GM18520 (cell line): ENCODE measurements at regions not wholly inside any gene's neighbourhood (a gene's known extent, or its start where the extent isn't known, plus 50 kb on each side); places are given as distances from the start of the nearest gene placed in this dataset.
"Not testable (repeated sequence)": the region's sequence is repeated elsewhere in the genome, so short reads cannot be mapped to it uniquely, and the experiment has no call there.

ENCODE experiments used
- ATAC-seq: cut with Tn5 transposase; IDR thresholded peaks from one replicate; pipeline ENCODE4 v1.9.1; 2021; ENCODE audit not compliant: unreplicated experiment

DNA sequence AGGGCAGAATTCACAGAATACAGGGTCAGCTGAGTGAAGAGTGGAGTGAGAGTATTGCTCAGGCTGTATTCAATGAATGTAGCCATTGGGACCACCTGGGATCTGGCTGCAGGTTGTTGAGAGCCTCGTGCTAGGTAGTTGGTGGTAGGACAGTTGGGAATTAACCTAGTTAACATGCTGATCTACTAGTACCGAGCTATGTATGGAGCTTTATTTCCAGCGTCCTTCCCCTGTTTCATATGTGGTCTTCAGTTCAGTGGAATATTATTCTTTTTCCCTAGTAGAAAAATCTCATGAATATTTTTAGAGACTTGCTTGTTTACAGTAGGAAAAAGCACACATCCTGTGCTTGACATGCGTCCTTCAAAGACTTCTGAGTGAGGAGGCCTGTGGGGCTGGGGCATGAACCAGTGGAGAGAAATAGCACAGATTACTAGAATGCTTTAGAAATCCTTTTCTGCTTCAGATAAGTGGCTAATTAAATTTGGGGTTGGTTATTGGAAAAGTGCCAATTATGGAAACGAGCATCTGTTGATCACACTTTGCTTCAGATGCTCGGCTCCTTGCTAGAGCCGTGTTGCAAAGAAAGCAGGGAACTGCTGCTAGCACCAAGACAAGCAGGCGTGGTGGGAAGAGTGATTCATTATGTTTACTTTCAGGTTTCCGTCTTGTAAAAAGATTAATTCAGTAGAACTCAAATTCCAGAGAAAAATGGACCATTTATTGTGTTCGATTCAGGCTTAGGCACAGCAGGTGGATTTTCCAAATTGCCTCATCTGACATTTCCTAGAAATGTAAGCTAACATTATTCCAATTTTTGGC, 53.6 kb downstream of the ARF6 start:
- no peak for ATAC-seq

DNA sequence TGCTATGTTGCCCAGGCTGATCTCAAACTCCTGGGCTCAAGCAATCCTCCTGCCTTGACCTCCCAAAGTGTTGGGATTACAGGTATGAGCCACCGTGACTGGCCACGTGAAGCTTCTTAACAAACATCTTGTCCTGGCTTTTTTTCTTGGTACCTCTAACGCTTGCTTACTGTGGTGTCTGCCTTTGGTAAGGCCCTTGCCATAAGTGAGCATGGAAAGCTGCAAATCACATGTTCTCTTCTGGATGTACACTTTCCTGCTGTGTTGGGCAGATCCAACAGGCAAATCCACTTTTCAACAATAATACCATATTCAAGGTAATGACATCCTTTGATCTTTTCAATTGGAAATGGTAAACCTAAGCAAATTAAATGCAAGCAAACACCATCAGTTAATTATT, 54.6 kb downstream of the ARF6 start:
- ATAC-seq = no peak

DNA sequence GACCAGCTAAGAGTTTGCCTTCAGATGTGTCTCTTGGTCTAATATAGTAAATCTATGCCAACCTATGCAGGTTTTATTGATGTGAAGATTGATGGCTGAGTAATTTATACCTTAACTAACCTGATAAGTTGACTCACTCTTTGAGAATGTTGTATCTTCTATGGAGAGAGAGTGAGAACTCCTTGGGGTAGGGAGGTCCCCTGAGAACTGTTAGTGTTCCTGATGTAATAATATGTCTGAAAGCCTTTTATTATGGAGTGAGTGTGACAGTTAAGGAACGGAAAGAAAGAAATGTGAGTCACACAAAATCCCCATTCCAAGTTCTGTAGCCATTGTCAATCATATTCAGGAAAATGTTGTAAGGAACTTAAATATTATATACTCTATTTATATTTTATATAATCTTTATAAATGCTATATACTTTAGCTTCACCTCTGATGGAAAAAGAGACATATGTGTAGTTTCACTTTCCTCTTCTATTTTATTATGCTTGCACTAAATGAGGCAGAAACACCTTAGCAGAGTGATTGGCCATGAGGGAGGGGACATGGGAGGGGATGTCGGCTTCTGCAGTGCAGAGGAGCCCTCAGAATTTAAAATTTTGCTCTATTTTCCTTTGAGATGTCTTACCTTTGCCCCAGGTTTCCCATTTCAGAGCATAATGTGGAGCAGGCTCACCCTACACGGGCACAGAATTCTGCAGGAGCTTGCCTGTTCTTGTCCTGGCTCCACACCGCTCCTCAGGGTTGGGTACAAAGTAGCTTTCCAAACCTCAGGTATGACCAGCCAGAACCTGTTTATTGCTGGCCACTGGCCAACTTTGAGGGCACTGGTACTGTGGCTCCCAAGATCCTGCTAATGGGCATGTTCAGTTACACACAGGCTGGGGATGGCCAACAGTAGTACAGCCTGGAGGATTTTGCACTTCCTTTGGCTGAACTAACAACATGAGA, 57.7 kb downstream of the ARF6 start:
- no peak for ATAC-seq

DNA sequence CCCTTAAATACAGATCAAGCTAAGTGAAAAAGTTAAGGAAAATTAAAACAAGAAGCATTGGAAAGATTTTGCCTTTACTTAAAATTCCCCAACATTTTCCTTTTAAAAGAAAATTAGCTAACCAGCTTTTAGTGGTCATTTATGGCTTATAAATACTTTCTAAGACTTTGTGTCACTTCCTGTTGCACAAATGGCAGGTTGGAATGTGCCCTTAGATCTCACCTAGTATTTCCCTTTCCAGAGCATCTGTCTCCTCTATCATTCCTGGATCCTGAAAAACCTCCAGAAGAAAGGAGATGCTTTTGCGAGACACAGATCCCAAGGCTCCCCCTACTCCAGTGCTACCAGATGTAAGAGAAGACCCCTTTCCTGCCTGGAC, 58.3 kb downstream of the ARF6 start:
- no peak for ATAC-seq

DNA sequence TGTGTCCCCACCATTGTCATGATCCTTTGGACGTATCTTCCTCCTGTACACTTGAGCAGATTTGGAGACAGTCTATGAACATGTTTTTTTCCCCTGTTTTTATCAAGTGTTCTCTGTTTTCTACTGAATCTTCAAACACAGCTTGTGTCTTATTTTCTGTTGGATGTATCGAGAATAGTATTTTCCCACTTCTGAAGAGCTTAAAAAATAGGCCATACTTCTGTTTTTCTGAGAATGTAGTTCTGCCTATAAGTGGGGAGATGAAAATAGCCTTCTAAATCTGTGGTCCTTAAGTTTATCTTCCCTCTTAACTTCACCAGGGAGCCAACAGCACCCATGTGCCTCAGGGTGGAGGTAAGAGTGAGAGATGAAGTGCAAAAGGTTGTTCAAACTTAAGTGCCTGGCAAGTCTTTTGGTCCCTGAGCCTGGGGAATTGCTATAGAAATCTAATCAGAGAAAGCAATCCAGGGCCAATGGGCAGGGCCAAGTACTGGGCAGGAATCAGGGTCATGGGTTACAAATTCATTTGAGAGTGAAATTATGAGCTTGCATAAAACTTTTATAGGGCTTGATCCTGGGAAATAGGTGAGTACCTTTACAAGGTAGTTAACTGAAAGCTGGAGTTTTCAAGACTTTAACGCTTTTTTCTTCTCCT, 58.9 kb downstream of the ARF6 start:
- no peak for ATAC-seq

DNA sequence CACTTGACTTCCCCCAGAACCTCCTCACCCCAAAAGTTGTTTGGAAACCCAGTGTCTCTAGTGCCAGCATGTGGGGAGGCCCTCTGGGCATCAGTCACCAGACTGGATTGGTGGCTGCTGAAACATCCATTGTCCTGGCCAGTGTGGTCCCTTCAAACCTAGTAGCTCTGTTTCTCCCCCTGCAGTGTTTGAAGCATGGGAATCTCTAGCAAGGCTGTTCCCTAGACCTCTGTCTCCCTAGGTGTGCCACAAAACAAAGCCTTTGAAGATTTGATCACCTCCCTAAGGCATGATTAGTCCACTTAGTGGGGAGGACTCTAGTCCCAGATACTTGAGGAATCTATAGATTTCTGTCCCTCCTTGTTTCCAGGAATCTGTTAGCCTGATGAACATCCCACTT, 60.3 kb downstream of the ARF6 start:
- no peak for ATAC-seq

DNA sequence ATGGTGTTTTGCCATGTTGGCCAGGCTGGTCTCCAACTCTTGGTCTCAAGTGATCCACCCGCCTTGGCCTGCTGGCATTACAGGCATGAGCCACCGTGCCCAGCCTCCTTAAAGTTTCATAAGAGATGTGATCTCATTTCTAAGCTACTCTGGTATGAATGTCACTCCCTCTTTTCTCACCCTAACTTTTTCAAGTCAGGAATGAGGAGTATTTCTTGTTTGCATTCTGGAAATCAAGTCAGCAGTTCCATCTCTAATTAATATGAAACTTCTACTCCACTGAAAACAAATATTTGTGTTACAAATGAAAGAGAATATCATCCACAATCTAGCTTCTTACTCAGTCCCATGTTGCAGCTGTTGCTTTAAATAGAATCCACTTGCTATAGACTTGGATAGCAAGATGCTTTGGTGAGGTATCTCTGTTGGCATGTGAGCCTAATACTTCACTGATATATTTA, 61.3 kb downstream of the ARF6 start:
- ATAC-seq = no peak

DNA sequence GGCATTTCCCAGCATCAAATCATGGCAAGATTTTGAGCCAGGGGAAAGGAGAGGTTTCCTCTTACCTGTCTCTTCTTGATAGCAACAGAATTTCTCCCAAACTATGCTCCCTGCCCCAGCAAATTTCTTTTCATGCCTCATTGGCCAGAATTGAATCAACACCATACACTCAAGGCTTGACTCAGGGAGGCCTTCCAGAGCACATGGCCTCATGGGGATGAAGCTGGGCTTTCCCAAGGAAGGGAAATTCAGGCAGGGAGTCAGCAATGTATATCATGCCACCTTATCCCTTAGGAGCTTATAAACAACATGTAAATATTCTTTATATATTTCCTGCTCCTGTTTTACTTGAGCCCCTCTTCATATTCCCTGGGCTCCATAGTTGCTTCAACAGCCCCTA, 62.1 kb downstream of the ARF6 start:
- no peak for ATAC-seq

DNA sequence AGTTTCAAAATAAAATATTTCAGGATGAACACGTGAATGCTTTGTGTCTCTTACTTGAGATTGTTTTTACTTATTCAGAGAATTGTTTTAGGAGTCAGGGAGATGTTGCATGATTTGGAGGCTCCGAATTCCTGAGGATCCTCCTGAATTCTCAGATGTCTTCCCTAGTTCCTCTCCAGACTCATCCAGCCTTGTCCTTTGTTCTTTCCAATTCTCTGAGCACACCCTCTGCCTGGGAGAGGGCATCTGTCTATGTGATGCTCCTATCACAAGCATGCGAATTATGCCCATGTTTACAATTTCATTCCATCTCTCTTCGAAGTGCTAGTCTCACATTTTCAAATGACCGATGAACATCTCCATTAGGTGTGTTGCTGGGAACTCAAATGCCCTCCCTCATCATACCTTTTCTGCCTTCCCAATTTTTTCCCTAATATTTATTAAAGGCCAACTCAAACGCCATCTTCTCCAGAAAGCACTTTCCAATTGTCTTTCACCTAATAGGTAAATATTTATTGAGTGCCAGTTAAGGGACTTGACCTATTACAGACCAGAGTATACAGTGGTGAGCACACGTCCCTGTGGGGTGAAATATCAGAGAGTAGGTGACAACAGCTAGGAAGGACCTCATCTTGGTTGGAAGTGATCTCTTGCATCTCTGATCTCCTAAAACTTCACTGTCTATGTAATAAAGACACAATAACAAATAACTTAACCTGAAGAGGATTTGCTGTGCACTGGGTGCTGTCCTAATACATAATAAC, 64.4 kb downstream of the ARF6 start:
- no peak for ATAC-seq

DNA sequence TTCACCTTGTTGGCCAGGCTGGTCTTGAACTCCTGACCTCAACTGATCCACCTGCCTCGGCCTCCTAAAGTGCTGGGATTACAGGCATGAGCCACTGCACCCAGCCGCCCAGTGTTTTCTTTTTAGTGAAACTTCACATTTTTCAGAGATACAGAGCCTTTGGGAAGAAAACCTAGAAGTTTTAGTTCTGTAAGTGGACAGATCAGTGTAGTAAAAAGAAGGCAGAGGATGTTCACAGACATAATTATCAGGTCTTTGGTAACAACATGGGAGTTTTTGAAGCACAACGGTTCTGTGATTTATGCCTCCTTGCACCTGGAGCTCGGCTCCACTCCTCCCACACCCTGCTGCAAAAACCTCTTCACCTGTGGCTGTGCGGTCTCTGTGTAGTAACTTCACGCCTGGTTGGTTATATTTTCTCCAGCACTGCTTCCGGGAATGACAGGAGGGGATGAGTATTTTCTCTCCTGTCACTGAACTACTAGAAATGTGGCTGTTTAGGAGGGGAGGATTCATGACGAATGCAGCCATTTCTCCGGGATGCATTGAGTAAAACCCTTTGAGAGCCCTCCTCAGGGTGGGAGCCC, 67.0 kb downstream of the ARF6 start:
- ATAC-seq = no peak

DNA sequence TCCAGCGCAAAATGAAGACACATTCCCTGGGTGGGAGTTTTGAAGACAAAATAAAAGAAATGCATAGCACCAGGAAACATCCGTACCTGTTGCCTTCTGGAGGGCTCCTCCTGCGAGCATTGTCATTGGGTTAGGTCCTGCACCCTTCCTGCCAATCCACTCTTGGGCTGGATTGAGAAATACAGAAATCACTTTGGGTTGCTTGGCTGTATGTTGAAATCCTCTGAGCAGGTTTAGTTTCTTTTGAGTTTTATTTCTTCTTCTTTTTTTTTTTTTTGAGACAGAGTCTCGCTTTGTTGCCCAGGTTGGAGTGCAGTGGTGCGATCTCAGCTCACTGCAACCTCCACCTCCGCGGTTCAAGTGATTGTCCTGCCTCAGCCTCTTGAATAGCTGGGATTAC, 67.6 kb downstream of the ARF6 start:
- ATAC-seq = no peak

DNA sequence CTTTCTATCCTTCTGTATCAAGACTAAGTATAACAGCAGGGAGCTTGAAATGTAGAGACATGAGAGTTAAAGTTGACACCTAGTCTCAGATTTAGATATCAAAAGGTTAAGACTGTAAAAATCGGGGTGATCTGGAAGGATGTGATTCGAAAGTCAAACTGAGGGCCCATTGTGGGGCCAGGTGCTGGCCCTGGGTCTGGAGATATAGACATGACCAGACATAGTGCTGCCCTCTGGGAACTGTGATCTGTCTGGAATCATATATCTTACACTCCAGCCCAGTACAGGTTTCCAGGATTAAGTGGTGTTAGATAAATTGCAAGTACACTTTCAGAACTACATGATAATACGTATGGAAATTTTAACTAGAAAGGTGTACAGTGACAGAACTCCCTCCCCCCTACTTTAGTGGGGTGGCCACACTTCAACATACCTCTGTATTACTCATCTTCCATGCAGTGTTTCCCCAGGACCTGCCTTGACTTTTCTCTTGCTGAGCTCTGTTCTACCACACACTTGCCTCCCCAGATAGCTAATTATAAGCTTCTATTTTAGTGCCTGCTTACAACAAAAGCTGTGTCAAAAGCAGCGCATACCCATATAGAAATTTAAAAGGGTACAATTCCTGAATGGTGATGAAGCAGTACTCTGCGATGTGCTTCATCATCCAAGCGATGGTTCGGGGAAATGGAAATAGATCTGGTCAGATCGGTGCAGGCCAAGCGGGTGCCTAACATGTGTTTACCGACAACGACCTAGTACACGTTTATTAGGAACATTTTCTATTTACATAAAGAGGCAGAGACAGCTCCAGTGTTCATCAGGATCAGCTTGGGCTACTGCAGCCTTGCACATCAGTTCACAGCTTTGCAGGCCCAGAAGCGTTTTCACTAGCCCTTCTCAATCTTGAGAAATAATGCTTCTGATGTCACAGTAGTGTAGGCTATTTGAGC, 68.7 kb downstream of the ARF6 start:
- ATAC-seq = peak; percentile 41

DNA sequence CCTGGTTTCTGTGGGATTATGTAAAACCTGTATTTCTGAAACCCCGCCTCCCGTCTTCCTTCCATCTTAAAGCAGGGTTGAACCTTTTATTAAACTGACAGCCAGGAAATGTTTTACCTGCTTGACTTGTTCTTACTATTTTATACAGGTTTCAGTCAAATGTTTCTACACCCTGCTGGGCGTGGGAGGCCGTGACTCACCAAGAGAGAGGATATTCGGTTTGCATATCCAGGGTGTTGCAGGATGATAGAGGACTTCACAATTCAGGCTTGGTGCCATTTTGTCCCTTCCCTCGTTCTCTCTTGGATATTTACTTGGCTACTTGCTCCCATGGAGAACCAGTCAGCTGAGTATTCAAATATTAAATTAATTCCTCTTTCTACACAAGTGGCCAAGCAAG, 69.7 kb downstream of the ARF6 start:
- ATAC-seq = peak; percentile 32

DNA sequence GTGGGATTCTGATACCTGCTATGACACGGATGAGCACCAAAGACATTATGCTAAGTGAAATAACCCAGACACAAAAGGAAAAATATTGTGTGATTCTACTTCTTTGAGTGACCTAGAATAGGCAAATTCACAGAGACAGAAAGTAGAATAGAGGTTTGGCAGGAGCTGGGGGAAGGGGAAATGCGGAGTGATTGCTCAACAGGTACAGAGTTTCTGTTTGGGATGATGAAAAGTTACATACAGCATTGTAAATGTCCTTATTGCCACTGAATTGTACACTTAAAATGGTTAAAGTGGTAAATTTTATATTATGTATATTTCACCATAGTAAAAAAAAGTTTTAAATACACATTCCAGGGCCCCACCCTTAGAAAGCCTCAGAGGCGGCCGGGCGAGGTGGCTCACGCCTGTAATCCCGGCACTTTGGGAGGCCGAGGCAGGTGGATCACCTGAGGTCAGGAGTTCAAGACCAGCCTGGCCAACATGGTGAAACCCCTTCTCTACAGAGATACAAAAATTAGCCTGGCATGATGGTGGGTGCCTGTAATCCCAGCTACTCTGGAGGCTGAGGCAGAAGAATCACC, 72.3 kb downstream of the ARF6 start:
- not testable (repeated sequence) for ATAC-seq

DNA sequence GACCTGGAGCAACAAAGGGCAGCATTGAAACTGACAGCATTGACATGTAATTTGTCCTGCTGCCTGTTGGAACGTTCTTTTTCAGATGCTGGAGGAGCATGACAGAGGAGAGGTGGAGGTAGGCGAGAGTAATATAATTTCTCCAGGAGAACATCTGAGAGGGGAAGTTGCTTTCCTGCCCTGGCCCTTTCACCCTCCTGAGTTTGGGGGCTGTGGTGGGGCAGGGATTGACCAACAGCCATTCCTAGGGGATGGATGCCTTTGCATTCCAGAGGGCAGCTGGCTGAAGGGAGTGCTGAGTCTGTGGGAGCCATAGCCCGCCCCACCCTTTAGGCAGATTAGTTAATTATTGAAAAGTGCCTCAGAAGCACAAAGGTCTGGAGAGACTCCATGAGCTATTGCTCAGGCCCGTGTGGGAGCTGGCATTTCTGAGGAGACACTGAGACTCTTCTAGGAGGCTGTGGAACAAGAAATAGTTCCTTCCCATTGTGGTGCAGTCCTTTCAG, 73.5 kb downstream of the ARF6 start:
- no peak for ATAC-seq

DNA sequence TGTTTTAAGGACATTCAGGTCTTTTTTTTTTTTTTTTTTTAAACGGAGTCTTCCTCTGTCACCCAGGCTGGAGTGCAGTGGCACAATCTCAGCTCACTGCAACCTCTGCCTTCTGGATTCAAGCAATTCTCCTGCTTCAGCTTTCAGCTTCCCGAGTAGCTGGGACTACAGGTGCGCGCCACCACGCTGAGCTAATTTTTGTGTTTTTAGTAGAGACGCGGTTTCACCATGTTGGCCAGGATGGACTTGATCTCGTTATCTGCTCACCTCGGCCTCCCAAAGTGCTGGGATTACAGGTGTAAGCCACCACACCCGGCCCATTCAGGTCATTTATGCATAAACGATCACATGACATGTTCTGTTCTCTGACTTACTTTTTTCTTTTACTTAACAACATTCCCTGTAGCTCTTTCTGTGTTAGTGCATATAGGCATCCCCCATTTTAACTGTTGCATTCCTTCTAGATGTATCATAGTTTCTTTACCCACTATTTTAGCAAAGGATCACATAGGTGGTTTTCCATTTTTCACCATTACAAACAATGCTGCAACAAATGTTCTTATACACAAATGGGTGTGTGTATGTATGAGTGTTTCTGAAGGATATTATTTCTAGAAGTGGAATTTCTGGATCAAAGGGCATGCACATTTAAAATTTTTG, 74.2 kb downstream of the ARF6 start:
- ATAC-seq = no peak

DNA sequence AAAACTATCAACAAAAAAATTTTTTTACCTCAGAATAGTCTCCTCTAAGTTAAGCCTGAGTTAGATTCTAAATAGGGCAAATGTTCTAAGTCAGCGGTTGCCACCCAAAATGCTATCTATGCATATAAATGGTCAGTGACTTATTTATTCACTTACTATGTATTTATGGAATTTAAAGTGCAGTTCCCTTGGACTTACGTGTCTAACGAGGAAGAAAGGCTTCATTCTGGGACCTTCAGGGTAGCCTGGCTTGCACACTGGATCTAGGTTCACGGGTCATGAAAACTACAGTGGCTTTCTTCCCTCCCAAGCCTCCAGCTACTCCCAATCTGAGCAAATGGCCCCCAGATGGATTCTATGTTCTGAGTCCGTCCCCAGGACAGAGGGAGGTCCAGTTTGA, 77.1 kb downstream of the ARF6 start:
- no peak for ATAC-seq

DNA sequence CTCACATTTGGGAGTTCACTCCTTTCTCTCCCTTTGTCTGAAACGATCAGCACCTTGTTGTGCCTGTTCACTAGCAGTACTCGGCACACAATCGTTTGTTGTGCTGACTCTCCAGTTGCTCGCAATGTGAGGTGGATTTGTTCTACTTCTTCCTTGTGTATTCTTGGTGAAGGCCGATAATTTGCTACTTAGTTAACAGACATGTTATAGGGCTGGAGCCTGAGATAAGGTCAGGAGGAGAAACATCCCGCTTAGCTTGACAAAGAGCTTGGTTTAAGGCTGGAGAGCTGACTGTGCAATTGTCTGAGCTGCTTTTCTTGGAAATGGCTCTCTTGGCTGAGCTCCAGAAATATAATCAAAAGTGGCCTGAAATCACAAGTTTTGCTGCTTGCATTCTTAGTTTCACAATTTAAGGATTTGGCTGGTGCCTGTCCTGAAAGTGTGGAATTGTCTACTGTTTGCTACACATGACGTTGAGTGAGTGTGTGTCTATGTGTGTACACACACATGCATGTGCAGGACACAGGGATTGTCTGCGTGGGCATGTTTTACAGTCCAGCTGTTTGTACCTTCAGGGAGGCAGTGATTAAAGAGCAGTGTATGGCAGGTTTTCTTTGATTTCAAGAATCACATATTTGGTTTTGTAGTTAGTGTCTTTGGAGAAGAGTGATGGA, 77.7 kb downstream of the ARF6 start:
- no peak for ATAC-seq
